ENCODE measurements at regions not wholly inside any gene's neighbourhood (a gene's known extent, or its start where the extent isn't known, plus 50 kb on each side); places are given as distances from the start of the nearest gene placed in this dataset.

GRCh38 chr6:121515630-121516265, 80.3 kb downstream of the GJA1 start:
- Histone ChIP-seq H3K27me3 (ENCODE audit: insufficient read depth, low read length) (no peaks in the 10 kb centered on the region), H3K27ac (ENCODE audit: low read depth, low read length, poor library complexity, severe bottlenecking) (no peak overlapping the region), H3K9me3 (ENCODE audit: low read length) (no peaks in the 10 kb centered on the region), H3K36me3 (ENCODE audit: insufficient read depth, low read length) (no peaks in the 10 kb centered on the region), H2AFZ (ENCODE audit: low read length) (no peak overlapping the region), H3K79me2 (ENCODE audit: insufficient read depth, low read length) (no peaks in the 10 kb centered on the region), H3F3A (ENCODE audit: insufficient read depth, low read length) (no peaks in the 10 kb centered on the region), H3K9me2 (ENCODE audit: low read depth, low read length) (no peaks in the 10 kb centered on the region), H3K4me3 (ENCODE audit: low read depth, low read length, poor library complexity, severe bottlenecking) (no peak overlapping the region), H3K4me2 (ENCODE audit: low read length) (no peak overlapping the region), H3K4me1 (ENCODE audit: insufficient read depth, low read length, severe bottlenecking) (no peaks in the 10 kb centered on the region), H4K20me1 (ENCODE audit: insufficient read depth, low read length) (no peaks in the 10 kb centered on the region), H3K9ac (ENCODE audit: low read length) (no peak overlapping the region)
- TF ChIP-seq CTCF (IDR thresholded peaks at IDR 0.05; ENCODE audit: low read length) (no peak), EZH2 (IDR thresholded peaks at IDR 0.05; ENCODE audit: borderline replicate concordance, low read length) (no peak)

- Histone ChIP-seq H3K9ac (ENCODE audit: low read length) (no peak overlapping the region), H3K4me1 (ENCODE audit: insufficient read depth, low read length, severe bottlenecking) (no peaks in the 10 kb centered on the region), H4K20me1 (ENCODE audit: insufficient read depth, low read length) (no peaks in the 10 kb centered on the region), H3K9me3 (ENCODE audit: low read length) (no peaks in the 10 kb centered on the region), H3K27ac (ENCODE audit: low read depth, low read length, poor library complexity, severe bottlenecking) (no peak overlapping the region), H3K27me3 (ENCODE audit: insufficient read depth, low read length) (no peaks in the 10 kb centered on the region), H3K36me3 (ENCODE audit: insufficient read depth, low read length) (no peaks in the 10 kb centered on the region), H3K4me2 (ENCODE audit: low read length) (no peak overlapping the region), H3K4me3 (ENCODE audit: low read depth, low read length, poor library complexity, severe bottlenecking) (no peak overlapping the region), H3F3A (ENCODE audit: insufficient read depth, low read length) (no peaks in the 10 kb centered on the region), H2AFZ (ENCODE audit: low read length) (no peak overlapping the region), H3K79me2 (ENCODE audit: insufficient read depth, low read length) (no peaks in the 10 kb centered on the region), H3K9me2 (ENCODE audit: low read depth, low read length) (no peaks in the 10 kb centered on the region)
- no peak for TF ChIP-seq CTCF (IDR thresholded peaks at IDR 0.05; ENCODE audit: low read length)
- TF ChIP-seq EZH2 (IDR thresholded peaks at IDR 0.05; ENCODE audit: borderline replicate concordance, low read length): no peak
Measured at GRCh38 chr6:121516331-121516730, 80.9 kb downstream of the GJA1 start.

- Histone ChIP-seq H3F3A (ENCODE audit: insufficient read depth, low read length) (no peaks in the 10 kb centered on the region), H3K9me3 (ENCODE audit: low read length) (no peaks in the 10 kb centered on the region), H3K4me3 (ENCODE audit: low read depth, low read length, poor library complexity, severe bottlenecking) (no peak overlapping the region), H2AFZ (ENCODE audit: low read length) (no peak overlapping the region), H3K9me2 (ENCODE audit: low read depth, low read length) (no peaks in the 10 kb centered on the region), H3K4me1 (ENCODE audit: insufficient read depth, low read length, severe bottlenecking) (no peaks in the 10 kb centered on the region), H3K9ac (ENCODE audit: low read length) (no peak overlapping the region), H3K27ac (ENCODE audit: low read depth, low read length, poor library complexity, severe bottlenecking) (no peak overlapping the region), H4K20me1 (ENCODE audit: insufficient read depth, low read length) (no peaks in the 10 kb centered on the region), H3K79me2 (ENCODE audit: insufficient read depth, low read length) (no peaks in the 10 kb centered on the region), H3K36me3 (ENCODE audit: insufficient read depth, low read length) (no peaks in the 10 kb centered on the region), H3K27me3 (ENCODE audit: insufficient read depth, low read length) (no peaks in the 10 kb centered on the region), H3K4me2 (ENCODE audit: low read length) (no peak overlapping the region)
- TF ChIP-seq CTCF (IDR thresholded peaks at IDR 0.05; ENCODE audit: low read length): no peak
- no peak for TF ChIP-seq EZH2 (IDR thresholded peaks at IDR 0.05; ENCODE audit: borderline replicate concordance, low read length)
Measured at GRCh38 chr6:121520337-121521163, 85.1 kb downstream of the GJA1 start.

Data from OCI-LY1 (cell line).